ENCODE measurements at regions not wholly inside any gene's neighbourhood (a gene's known extent, or its start where the extent isn't known, plus 50 kb on each side); places are given as distances from the start of the nearest gene placed in this dataset.

GRCh38 chr3:34696831-34697230 is 898.4 kb downstream of the PDCD6IP start:
- no peak for DNase-seq

- no peak for DNase-seq
Observed at GRCh38 chr3:34703053-34703452, 904.6 kb downstream of the PDCD6IP start.

- no peak for DNase-seq
Observed at GRCh38 chr3:34724916-34725499, 914.3 kb upstream of the ARPP21 start.

GRCh38 chr3:34725774-34726173 is 913.6 kb upstream of the ARPP21 start:
- DNase-seq = no peak

GRCh38 chr3:34727700-34728099 is 911.6 kb upstream of the ARPP21 start:
- DNase-seq = no peak

- DNase-seq = no peak
Observed at GRCh38 chr3:34742151-34742550, 897.2 kb upstream of the ARPP21 start.

GRCh38 chr3:34758630-34759261 is 880.6 kb upstream of the ARPP21 start:
- DNase-seq = no peak

- DNase-seq = no peak
Observed at GRCh38 chr3:34777386-34777785, 861.9 kb upstream of the ARPP21 start.

GRCh38 chr3:34779092-34779491 is 860.2 kb upstream of the ARPP21 start:
- DNase-seq = no peak

GRCh38 chr3:34780294-34780693 is 859.0 kb upstream of the ARPP21 start:
- no peak for DNase-seq

GRCh38 chr3:34780973-34781372 is 858.4 kb upstream of the ARPP21 start:
- no peak for DNase-seq

- DNase-seq = no peak
Observed at GRCh38 chr3:34782871-34783270, 856.5 kb upstream of the ARPP21 start.

GRCh38 chr3:34783876-34784275 is 855.4 kb upstream of the ARPP21 start:
- DNase-seq = no peak

GRCh38 chr3:34793057-34793456 is 846.3 kb upstream of the ARPP21 start:
- no peak for DNase-seq

- no peak for DNase-seq
Observed at GRCh38 chr3:34807611-34808010, 831.7 kb upstream of the ARPP21 start.

GRCh38 chr3:34808287-34808686 is 831.0 kb upstream of the ARPP21 start:
- no peak for DNase-seq

GRCh38 chr3:34828847-34829246 is 810.5 kb upstream of the ARPP21 start:
- no peak for DNase-seq

GRCh38 chr3:34832865-34833508 is 806.3 kb upstream of the ARPP21 start:
- no peak for DNase-seq

GRCh38 chr3:34837848-34838741 is 801.2 kb upstream of the ARPP21 start:
- no peak for DNase-seq

GRCh38 chr3:34842706-34843480 is 796.4 kb upstream of the ARPP21 start:
- DNase-seq = no peak

- DNase-seq = no peak
Observed at GRCh38 chr3:34844323-34844620, 795.1 kb upstream of the ARPP21 start.

GRCh38 chr3:34851137-34851536 is 788.2 kb upstream of the ARPP21 start:
- no peak for DNase-seq
